IMR-90 (cell line): ENCODE measurements at regions not wholly inside any gene's neighbourhood (a gene's known extent, or its start where the extent isn't known, plus 50 kb on each side); places are given as distances from the start of the nearest gene placed in this dataset.

Source experiments
- MAFK ChIP-seq: IDR thresholded peaks from 2 replicates; pipeline ENCODE4 v1.6.1; 2012; ENCODE audit warnings: low read depth, low read length, improper control_type of control experiment
- POLR2A ChIP-seq: IDR thresholded peaks from 2 replicates; pipeline ENCODE4 v1.6.1; 2012; ENCODE audit warnings: mild to moderate bottlenecking, low read depth, low read length
- TF ChIP-seq, protein P1 (sequence below): conservative IDR thresholded peaks from 2 replicates; pipeline ENCODE4 v1.5.1; 2012; ENCODE audit warnings: mild to moderate bottlenecking, low read depth, low read length, improper control_type of control experiment
- TF ChIP-seq, protein P2 (sequence below): fragments of 150-350 bp; IDR thresholded peaks from 2 replicates; pipeline ENCODE4 v1.6.1; 2017; ENCODE audit warnings: mild to moderate bottlenecking, antibody characterized with exemption, low read length, low read depth

- no peak for TF ChIP-seq MAFK
- TF ChIP-seq, protein P1, sequence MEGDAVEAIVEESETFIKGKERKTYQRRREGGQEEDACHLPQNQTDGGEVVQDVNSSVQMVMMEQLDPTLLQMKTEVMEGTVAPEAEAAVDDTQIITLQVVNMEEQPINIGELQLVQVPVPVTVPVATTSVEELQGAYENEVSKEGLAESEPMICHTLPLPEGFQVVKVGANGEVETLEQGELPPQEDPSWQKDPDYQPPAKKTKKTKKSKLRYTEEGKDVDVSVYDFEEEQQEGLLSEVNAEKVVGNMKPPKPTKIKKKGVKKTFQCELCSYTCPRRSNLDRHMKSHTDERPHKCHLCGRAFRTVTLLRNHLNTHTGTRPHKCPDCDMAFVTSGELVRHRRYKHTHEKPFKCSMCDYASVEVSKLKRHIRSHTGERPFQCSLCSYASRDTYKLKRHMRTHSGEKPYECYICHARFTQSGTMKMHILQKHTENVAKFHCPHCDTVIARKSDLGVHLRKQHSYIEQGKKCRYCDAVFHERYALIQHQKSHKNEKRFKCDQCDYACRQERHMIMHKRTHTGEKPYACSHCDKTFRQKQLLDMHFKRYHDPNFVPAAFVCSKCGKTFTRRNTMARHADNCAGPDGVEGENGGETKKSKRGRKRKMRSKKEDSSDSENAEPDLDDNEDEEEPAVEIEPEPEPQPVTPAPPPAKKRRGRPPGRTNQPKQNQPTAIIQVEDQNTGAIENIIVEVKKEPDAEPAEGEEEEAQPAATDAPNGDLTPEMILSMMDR, result no peak
- TF ChIP-seq POLR2A, result no peak
- TF ChIP-seq, protein P2, sequence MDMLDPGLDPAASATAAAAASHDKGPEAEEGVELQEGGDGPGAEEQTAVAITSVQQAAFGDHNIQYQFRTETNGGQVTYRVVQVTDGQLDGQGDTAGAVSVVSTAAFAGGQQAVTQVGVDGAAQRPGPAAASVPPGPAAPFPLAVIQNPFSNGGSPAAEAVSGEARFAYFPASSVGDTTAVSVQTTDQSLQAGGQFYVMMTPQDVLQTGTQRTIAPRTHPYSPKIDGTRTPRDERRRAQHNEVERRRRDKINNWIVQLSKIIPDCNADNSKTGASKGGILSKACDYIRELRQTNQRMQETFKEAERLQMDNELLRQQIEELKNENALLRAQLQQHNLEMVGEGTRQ, result no peak
These were observed 1115.0 kb downstream of the IGSF11 start for GRCh38 chr3:117919621-117920020.
